Spleen (tissue), 11 donors: ENCODE measurements at regions not wholly inside any gene's neighbourhood (a gene's known extent, or its start where the extent isn't known, plus 50 kb on each side); places are given as distances from the start of the nearest gene placed in this dataset.

ENCODE experiments used
- DNase-seq: peaks from one replicate; pipeline ENCODE4 v3.0.0-alpha.2; 2020
- H3K27ac ChIP-seq, 8 donors: fragments of 200-600 bp; sonication (generic) in 7 of 8; 1 replicate in 4 of 8; 2 replicates in 4 of 8; pipeline versions ENCODE4 v1.5.0 to v1.8.0; 2016 to 2021; ENCODE audit warnings: inconsistent platforms in 4 of 8, mild to moderate bottlenecking in 4 of 8, moderate library complexity in 1 of 8
- H3K27me3 ChIP-seq, 7 donors: fragments of 200-600 bp; sonication (generic) in 6 of 7; replicated peaks in 1 of 7; 1 replicate in 4 of 7; 2 replicates in 3 of 7; pipeline versions ENCODE4 v1.5.0 to v1.8.0; 2016 to 2021; ENCODE audit warnings: inconsistent platforms in 3 of 7, mild to moderate bottlenecking in 1 of 7
- H3K36me3 ChIP-seq, 6 donors: fragments of 200-600 bp; sonication (generic) in 5 of 6; 1 replicate in 4 of 6; 2 replicates in 2 of 6; pipeline versions ENCODE4 v1.5.0 to v1.8.0; 2016 to 2021; ENCODE audit warnings: inconsistent platforms in 2 of 6
- H3K4me1 ChIP-seq, 6 donors: fragments of 200-600 bp; sonication (generic) in 5 of 6; 1 replicate in 3 of 6; 2 replicates in 3 of 6; pipeline versions ENCODE4 v1.5.0 to v1.8.0; 2016 to 2021; ENCODE audit warnings: inconsistent platforms in 3 of 6
- H3K4me3 ChIP-seq, 8 donors: fragments of 200-600 bp; sonication (generic) in 7 of 8; 1 replicate in 4 of 8; 2 replicates in 4 of 8; pipeline versions ENCODE4 v1.5.0 to v1.8.0; 2016 to 2021; ENCODE audit warnings: inconsistent platforms in 4 of 8, mild to moderate bottlenecking in 4 of 8, moderate library complexity in 2 of 8
- H3K9me3 ChIP-seq, 8 donors: fragments of 200-600 bp; sonication (generic) in 7 of 8; 1 replicate in 4 of 8; 2 replicates in 4 of 8; pipeline versions ENCODE4 v1.5.0 to v1.8.0; 2016 to 2021; ENCODE audit warnings: inconsistent platforms in 4 of 8
- POLR2A ChIP-seq, 3 donors: fragments of 450-650 bp; IDR thresholded peaks; one replicate each; pipeline ENCODE4 v1.5.1; 2017; ENCODE audit warnings: antibody characterized with exemption in 3 of 3, mild to moderate bottlenecking in 1 of 3
- POLR2AphosphoS5 ChIP-seq, 3 donors: sonication (generic); formaldehyde crosslinking; IDR thresholded peaks; one replicate each; pipeline ENCODE4 v1.5.1; 2017; ENCODE audit warnings: antibody characterized with exemption in 3 of 3
- WGBS, 5 donors: extraction: QIAGEN DNeasy Blood & Tissue Kit in 3 of 5; methylation state at CpG; one replicate each; pipeline versions ENCODE4 v1.1.5 to v1.1.7; 2013 to 2018; 5-methylcytosine and 5-hydroxymethylcytosine counted together
- intact Hi-C: fragments of 100-400 bp; cut with DNase I; formaldehyde crosslinking; loops from one replicate; pipeline ENCODE4 v1.15.0; 2023; ENCODE audit warnings: low total_unique reads
- TF ChIP-seq, protein P1 (sequence below), 11 experiments: fragments of 200-600 bp in 7 of 11; fragments of 450-650 bp in 4 of 11; sonication (generic) in 4 of 11; IDR thresholded peaks in 8 of 11; conservative IDR thresholded peaks in 3 of 11; 1 replicate in 7 of 11; 2 replicates in 4 of 11; pipeline versions ENCODE4 v1.4.0 to v1.8.0; 2016 to 2021; ENCODE audit warnings: antibody characterized with exemption in 11 of 11, inconsistent platforms in 4 of 11, mild to moderate bottlenecking in 1 of 11
- donor health status: healthy with polysubstance abuse.
- donor health status: DM: no; HTN: no; CAD: no; lungs with moderate emphysema.
- donor health status: DM: no; HTN: no; CAD: no.
- donor health status: Bipolar disorder and iron deficiency.
- donor health status: healthy.
- donor health status: DM: no; HTN: no; CAD: no.
- donor health status: DM: yes; HTN: yes; CAD: no.

DNA sequence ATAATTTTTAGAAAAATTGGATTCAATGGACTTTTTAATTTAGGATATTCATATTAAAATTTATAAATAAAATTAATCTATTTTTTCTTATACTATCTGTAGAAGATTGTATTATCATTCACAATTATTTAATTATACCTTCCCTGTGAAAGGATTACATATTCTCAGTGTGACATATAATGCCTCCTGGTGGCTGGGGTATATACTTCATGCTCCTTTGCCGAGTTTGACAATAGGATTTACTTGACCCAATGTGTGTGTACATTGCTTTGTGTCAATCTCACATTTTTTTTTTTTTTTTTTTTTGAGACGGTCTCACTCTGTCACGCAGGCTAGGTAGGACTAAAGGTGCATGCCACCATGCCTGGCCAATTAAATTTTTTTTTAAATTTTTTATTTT, 230.0 kb upstream of the CHD6 start:
- H3K9me3 ChIP-seq: no peaks in the 10 kb centered on the region
- TF ChIP-seq, protein P1, sequence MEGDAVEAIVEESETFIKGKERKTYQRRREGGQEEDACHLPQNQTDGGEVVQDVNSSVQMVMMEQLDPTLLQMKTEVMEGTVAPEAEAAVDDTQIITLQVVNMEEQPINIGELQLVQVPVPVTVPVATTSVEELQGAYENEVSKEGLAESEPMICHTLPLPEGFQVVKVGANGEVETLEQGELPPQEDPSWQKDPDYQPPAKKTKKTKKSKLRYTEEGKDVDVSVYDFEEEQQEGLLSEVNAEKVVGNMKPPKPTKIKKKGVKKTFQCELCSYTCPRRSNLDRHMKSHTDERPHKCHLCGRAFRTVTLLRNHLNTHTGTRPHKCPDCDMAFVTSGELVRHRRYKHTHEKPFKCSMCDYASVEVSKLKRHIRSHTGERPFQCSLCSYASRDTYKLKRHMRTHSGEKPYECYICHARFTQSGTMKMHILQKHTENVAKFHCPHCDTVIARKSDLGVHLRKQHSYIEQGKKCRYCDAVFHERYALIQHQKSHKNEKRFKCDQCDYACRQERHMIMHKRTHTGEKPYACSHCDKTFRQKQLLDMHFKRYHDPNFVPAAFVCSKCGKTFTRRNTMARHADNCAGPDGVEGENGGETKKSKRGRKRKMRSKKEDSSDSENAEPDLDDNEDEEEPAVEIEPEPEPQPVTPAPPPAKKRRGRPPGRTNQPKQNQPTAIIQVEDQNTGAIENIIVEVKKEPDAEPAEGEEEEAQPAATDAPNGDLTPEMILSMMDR (IDR thresholded peaks at IDR 0.05 in 8 of 11, conservative IDR thresholded peaks at IDR 0.05 in 3 of 11): no peak
- TF ChIP-seq POLR2A (IDR thresholded peaks at IDR 0.05) (no peak), POLR2AphosphoS5 (IDR thresholded peaks at IDR 0.05) (no peak)
- H3K27ac ChIP-seq: no peak overlapping the region
- peaks cover 0 to 14% (median 0%) of the 10 kb centered on the region in 7 donors for H3K27me3 ChIP-seq
- no peak overlapping the region for H3K4me3 ChIP-seq
- intact Hi-C loops: no loop called here
- H3K4me1 ChIP-seq: no peaks in the 10 kb centered on the region
- no peaks in the 10 kb centered on the region for H3K36me3 ChIP-seq
- no peak for DNase-seq
- 53 to 81% (median 73%) methylated on average over 3 of the region's 3 CpGs for WGBS, 5 donors

DNA sequence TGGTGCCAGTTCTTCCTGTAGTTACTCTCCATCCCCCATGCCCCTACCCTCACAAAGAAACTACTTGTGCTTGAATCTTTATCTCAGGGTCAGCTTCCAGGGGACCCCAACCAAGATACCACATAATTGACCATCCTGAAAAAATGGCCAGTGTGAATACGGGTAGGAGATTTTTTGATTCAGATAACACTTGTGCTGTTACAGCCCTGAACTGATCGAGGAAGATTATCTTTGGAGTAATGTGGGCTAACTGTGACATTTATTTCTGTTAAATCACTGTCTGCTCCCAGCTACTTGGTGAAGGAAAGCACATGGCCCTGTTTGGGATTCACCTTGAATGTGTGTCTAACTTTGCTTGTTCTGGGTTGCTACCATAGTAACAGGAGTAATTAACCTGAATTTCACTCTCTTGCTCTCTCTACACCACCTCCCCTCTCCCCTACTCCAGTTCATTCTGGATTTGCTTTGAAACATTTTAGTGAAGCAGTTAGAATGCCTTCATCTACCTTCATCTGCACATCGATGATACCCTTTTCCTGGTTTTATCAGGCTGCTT, 219.6 kb upstream of the CHD6 start:
- no peak for DNase-seq
- TF ChIP-seq POLR2AphosphoS5 (IDR thresholded peaks at IDR 0.05) (no peak), POLR2A (IDR thresholded peaks at IDR 0.05) (no peak)
- TF ChIP-seq, protein P1 (IDR thresholded peaks at IDR 0.05 in 8 of 11, conservative IDR thresholded peaks at IDR 0.05 in 3 of 11): no peak
- intact Hi-C loops: no loop called here
- Histone ChIP-seq H3K27ac (no peak overlapping the region), H3K36me3 (no peaks in the 10 kb centered on the region), H3K4me3 (no peak overlapping the region), H3K9me3 (no peaks in the 10 kb centered on the region), H3K4me1 (no peaks in the 10 kb centered on the region), H3K27me3 (peaks cover 0 to 2% (median 0%) of the 10 kb centered on the region in 7 donors)
- 51 to 71% (median 61%) methylated on average over 3 of the region's 3 CpGs for WGBS, 5 donors

DNA sequence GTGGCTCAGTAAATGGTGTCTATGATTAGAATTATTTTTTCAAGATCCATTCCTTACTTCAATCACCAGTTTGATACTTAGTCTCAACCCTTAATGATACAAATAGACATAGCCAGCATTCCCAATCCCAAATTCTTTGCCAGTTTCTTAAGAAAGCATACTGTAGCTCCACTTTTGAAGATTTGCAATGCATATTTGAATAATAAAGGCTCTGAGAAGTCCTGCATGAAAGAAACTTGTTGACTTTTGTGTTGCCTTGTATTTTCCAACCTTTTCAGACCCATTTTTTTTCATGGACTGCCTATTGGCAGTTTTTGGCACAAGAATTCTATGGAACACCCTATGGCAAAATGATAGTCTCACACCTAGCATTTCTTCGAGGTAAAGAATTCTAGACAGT, 215.6 kb upstream of the CHD6 start:
- no peak overlapping the region for H3K27ac ChIP-seq
- H3K4me3 ChIP-seq: no peak overlapping the region
- no peaks in the 10 kb centered on the region for H3K36me3 ChIP-seq
- 65 to 90% (median 79%) methylated on average over 1 of the region's 1 CpG for WGBS, 5 donors
- H3K9me3 ChIP-seq: peaks cover 0 to 14% (median 0%) of the 10 kb centered on the region in 8 donors
- intact Hi-C loops: no loop called here
- H3K27me3 ChIP-seq: peaks cover 0 to 4% (median 0%) of the 10 kb centered on the region in 7 donors
- H3K4me1 ChIP-seq: no peaks in the 10 kb centered on the region
- TF ChIP-seq POLR2A (IDR thresholded peaks at IDR 0.05): no peak
- no peak for TF ChIP-seq POLR2AphosphoS5 (IDR thresholded peaks at IDR 0.05)
- TF ChIP-seq, protein P1 (IDR thresholded peaks at IDR 0.05 in 8 of 11, conservative IDR thresholded peaks at IDR 0.05 in 3 of 11): no peak
- DNase-seq: no peak

- no peaks in the 10 kb centered on the region for H3K4me1 ChIP-seq
- H3K27me3 ChIP-seq: peaks cover 0 to 22% (median 0%) of the 10 kb centered on the region in 7 donors
- no peak overlapping the region for H3K4me3 ChIP-seq
- H3K27ac ChIP-seq: no peak overlapping the region
- intact Hi-C loops: no loop called here
- H3K36me3 ChIP-seq: no peaks in the 10 kb centered on the region
- TF ChIP-seq POLR2AphosphoS5 (IDR thresholded peaks at IDR 0.05): no peak
- no peak for TF ChIP-seq POLR2A (IDR thresholded peaks at IDR 0.05)
- TF ChIP-seq, protein P1 (IDR thresholded peaks at IDR 0.05 in 8 of 11, conservative IDR thresholded peaks at IDR 0.05 in 3 of 11): no peak
- peaks cover 0 to 14% (median 0%) of the 10 kb centered on the region in 8 donors for H3K9me3 ChIP-seq
- 2 to 14% (median 11%) methylated on average over 2 of the region's 2 CpGs for WGBS, 5 donors
- no peak for DNase-seq
Measured at GRCh38 chr20:41830702-41831101, 212.5 kb upstream of the CHD6 start.
